GM08714 (cell line): ENCODE measurements at regions not wholly inside any gene's neighbourhood (a gene's known extent, or its start where the extent isn't known, plus 50 kb on each side); places are given as distances from the start of the nearest gene placed in this dataset.

Experiments
- H3K4me3 ChIP-seq: fragments of 200-500 bp; sonication (Bioruptor generic); 2 replicates; pipeline ENCODE4 v1.5.1; 2014; ENCODE audit warnings: mild to moderate bottlenecking, low read length, inconsistent platforms
- ZNF274 ChIP-seq: IDR thresholded peaks from 2 replicates; pipeline ENCODE4 v1.6.1; 2012; ENCODE audit warnings: mild to moderate bottlenecking, low read depth, low read length

- H3K4me3 ChIP-seq = no peak overlapping the region
- TF ChIP-seq ZNF274 = no peak
Observed at GRCh38 chr17:34725008-34725407, 145.6 kb downstream of the TMEM132E start.

- H3K4me3 ChIP-seq = no peak overlapping the region
- no peak for TF ChIP-seq ZNF274
Observed at GRCh38 chr17:34723875-34724274, 144.5 kb downstream of the TMEM132E start.

DNA sequence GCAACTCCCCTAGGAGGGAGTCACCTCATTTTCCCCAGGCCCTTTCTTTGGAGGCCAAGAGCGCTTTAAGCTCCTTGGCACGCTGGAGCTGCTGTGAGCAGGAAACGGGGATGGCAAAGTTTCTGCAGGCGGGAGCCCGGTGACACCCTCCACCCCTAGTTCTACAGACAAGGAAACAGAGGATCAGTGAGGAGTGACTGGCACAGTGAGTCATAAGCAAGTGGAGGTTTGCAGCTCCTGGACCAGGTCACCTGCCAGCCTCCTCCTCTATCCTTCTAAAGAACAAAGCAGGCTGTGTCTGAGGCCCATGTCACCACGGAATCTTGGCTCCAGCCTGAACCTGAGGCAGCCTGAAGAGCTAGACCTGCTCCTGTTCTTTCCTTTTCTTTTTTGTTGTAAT is 141.9 kb downstream of the TMEM132E start:
- no peak overlapping the region for H3K4me3 ChIP-seq
- no peak for TF ChIP-seq ZNF274

GRCh38 chr17:34720760-34721159 is 141.4 kb downstream of the TMEM132E start:
- TF ChIP-seq ZNF274 = no peak

GRCh38 chr17:34719569-34719968 is 140.2 kb downstream of the TMEM132E start:
- no peak for TF ChIP-seq ZNF274
- no peak overlapping the region for H3K4me3 ChIP-seq

More at GRCh38 chr17:34720760-34721159, 141.4 kb downstream of the TMEM132E start:
- H3K4me3 ChIP-seq = no peak overlapping the region

- H3K4me3 ChIP-seq = no peak overlapping the region
- TF ChIP-seq ZNF274 = no peak
Observed at GRCh38 chr17:34717092-34717491, 137.7 kb downstream of the TMEM132E start.

DNA sequence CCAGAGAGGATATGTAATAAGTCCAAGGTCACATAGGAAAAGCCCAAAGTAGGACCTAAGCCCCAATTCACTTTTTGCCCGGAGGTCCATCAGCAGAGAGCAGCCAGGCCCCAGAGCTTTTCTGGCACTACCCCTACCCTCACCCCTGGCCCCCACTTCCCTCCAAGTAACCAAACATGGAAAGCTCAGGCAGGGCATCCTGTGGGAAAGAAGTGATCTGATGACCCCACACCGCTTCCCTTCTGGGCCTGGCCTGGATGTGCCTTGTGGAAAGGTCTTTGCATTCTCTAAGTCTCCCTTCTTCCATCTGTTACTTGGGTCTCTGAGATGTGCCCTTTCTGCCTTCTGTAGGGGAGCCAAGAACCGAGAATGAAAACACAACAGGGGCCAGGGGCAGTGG is 136.9 kb downstream of the TMEM132E start:
- no peak overlapping the region for H3K4me3 ChIP-seq
- TF ChIP-seq ZNF274 = no peak

DNA sequence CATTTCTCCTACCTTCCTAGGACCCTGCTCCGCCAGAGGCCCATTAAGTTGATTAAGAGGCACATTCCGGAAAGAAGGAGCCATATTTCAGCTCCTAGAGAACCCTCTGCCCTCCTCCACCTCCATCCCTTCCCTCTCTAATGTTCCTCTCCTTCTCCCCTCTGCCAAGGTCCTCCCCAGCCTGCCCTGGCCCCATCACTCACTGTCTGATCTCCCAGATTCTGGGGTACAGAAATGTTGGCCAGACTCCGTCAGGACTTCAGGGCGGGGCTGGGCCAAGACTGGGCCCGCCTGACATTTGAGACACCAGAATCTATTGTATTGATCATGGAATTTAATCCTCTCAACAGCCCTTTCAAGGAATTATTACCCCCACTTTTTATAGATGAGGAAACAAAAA is 136.1 kb downstream of the TMEM132E start:
- no peak for TF ChIP-seq ZNF274
- no peak overlapping the region for H3K4me3 ChIP-seq

GRCh38 chr17:34714475-34715410 is 135.4 kb downstream of the TMEM132E start:
- no peak overlapping the region for H3K4me3 ChIP-seq
- TF ChIP-seq ZNF274 = no peak

DNA sequence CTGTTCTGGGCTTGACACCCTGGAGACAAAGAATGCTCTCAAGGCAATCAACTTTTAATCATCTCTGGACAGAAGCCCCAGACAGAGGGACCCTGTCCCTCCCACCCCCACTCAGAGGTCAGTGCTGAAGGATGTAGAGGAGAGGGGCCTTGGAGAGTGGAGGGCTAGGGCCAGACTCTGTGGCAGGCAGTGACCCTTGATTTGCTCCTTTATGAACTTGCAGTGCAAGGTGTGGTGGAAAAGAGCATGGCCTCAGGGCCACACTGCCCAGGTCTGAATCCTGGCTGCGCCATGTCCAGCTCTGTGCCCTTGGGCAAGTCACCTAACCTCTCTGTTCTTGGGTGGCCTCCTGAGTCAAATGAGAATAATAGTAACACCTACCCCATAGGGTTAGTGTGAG is 134.3 kb downstream of the TMEM132E start:
- no peak overlapping the region for H3K4me3 ChIP-seq
- TF ChIP-seq ZNF274 = no peak

DNA sequence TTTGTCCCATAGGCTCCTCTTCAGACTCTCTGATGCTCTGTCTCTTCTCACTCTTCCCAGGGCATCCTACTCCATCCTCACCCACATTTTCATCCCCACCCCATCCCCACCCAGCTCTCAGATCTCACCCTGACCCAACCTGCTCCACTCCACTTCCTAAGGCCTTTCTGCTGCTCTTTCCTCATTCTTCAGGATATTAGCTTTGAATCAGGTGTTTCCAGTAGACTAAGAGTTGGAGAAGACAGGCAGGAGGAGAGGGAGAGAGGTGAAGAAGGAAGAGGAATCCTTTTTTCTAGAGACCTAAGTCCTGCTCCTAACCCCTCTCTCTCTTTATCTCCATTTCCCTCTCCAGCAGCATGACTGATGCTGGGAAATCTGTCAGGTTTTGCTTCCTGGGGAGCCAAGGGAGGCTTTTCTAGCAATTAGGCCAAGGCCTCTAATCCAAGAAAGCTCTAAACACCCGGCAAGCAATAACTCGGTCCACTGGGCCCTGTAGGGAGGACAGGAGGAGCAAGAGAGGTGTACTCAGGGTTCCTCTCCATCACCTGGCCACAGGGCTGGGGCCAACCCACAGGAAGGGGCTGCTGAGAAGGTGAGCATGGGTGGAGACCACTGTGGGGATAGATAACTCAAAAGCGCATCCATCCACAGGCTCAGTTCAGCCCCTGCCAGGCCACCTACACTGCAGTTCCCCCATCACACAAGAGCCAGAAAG is 133.3 kb downstream of the TMEM132E start:
- no peak overlapping the region for H3K4me3 ChIP-seq
- no peak for TF ChIP-seq ZNF274

- TF ChIP-seq ZNF274 = no peak
- no peak overlapping the region for H3K4me3 ChIP-seq
Observed at GRCh38 chr17:34711646-34712045, 132.3 kb downstream of the TMEM132E start.

- TF ChIP-seq ZNF274 = no peak
- no peak overlapping the region for H3K4me3 ChIP-seq
Observed at GRCh38 chr17:34710226-34710625, 130.8 kb downstream of the TMEM132E start.

DNA sequence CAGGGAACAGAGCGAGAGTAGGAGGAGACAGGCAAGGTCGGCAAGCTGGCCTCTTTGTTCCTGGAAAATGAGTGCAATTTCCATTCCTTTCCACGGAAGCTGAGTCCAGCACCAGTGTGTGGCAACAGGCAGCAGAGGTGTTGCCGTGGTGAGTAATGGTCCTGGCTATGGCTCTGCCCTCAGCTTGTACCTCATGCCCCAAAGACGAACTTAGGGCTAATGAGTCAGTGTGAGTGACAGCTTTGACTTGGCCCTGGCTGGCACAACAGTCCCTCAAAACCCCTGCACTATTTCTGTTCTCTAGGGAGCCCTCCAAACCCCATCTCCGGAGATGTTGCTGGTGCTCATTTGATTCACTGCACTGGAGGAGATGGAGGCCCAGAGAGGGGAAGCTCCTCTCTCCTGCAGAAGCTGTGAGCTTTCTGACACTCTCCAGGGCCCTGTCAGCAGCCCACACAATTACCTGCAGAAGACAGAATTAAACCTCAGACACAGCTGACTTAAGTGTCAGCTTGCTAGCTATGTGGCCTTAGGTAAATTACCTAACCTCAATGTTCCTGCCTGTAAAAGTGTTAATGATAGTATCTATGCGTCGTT is 129.9 kb downstream of the TMEM132E start:
- no peak overlapping the region for H3K4me3 ChIP-seq
- no peak for TF ChIP-seq ZNF274

GRCh38 chr17:34706029-34706428 is 126.6 kb downstream of the TMEM132E start:
- no peak for TF ChIP-seq ZNF274
- no peak overlapping the region for H3K4me3 ChIP-seq

GRCh38 chr17:34703533-34703932 is 124.2 kb downstream of the TMEM132E start:
- H3K4me3 ChIP-seq = no peak overlapping the region
- no peak for TF ChIP-seq ZNF274
